ENCODE measurements at regions not wholly inside any gene's neighbourhood (a gene's known extent, or its start where the extent isn't known, plus 50 kb on each side); places are given as distances from the start of the nearest gene placed in this dataset.
"Not testable (repeated sequence)": the region's sequence is repeated elsewhere in the genome, so short reads cannot be mapped to it uniquely, and the experiment has no call there.

GRCh38 chr6:4486568-4487315 lies 289.5 kb upstream of the CDYL start:
- H3K9me3 Mint-ChIP-seq (ENCODE audit: insufficient read depth): peaks cover 10% of the 10 kb centered on the region
- no peaks in the 10 kb centered on the region for H3K4me1 Mint-ChIP-seq (ENCODE audit: low read depth)
- ChIA-PET POLR2A (no interaction called here), CTCF (no interaction called here)
- H3K36me3 Mint-ChIP-seq (ENCODE audit: low read depth): no peaks in the 10 kb centered on the region
- H3K27ac Mint-ChIP-seq: no peak overlapping the region
- DNase-seq: no peak
- no peak for ATAC-seq
- H3K4me3 Mint-ChIP-seq: no peak overlapping the region
- H3K27me3 Mint-ChIP-seq (ENCODE audit: low read depth): no peaks in the 10 kb centered on the region

- H3K4me1 Mint-ChIP-seq (ENCODE audit: low read depth): no peaks in the 10 kb centered on the region
- ChIA-PET CTCF (no interaction called here), POLR2A (no interaction called here)
- peaks cover 8% of the 10 kb centered on the region for H3K9me3 Mint-ChIP-seq (ENCODE audit: insufficient read depth)
- no peaks in the 10 kb centered on the region for H3K36me3 Mint-ChIP-seq (ENCODE audit: low read depth)
- no peak for ATAC-seq
- no peaks in the 10 kb centered on the region for H3K27me3 Mint-ChIP-seq (ENCODE audit: low read depth)
- H3K4me3 Mint-ChIP-seq: no peak overlapping the region
- no peak overlapping the region for H3K27ac Mint-ChIP-seq
- no peak for DNase-seq
Measured at GRCh38 chr6:4485735-4486134, 290.5 kb upstream of the CDYL start.

- ChIA-PET CTCF (no interaction called here), POLR2A (no interaction called here)
- DNase-seq: no peak
- H3K9me3 Mint-ChIP-seq (ENCODE audit: insufficient read depth): no peaks in the 10 kb centered on the region
- no peaks in the 10 kb centered on the region for H3K27me3 Mint-ChIP-seq (ENCODE audit: low read depth)
- no peaks in the 10 kb centered on the region for H3K36me3 Mint-ChIP-seq (ENCODE audit: low read depth)
- no peaks in the 10 kb centered on the region for H3K4me1 Mint-ChIP-seq (ENCODE audit: low read depth)
- no peak for ATAC-seq
- H3K27ac Mint-ChIP-seq: no peak overlapping the region
- no peak overlapping the region for H3K4me3 Mint-ChIP-seq
Measured at GRCh38 chr6:4482461-4482860, 293.7 kb upstream of the CDYL start.

DNA sequence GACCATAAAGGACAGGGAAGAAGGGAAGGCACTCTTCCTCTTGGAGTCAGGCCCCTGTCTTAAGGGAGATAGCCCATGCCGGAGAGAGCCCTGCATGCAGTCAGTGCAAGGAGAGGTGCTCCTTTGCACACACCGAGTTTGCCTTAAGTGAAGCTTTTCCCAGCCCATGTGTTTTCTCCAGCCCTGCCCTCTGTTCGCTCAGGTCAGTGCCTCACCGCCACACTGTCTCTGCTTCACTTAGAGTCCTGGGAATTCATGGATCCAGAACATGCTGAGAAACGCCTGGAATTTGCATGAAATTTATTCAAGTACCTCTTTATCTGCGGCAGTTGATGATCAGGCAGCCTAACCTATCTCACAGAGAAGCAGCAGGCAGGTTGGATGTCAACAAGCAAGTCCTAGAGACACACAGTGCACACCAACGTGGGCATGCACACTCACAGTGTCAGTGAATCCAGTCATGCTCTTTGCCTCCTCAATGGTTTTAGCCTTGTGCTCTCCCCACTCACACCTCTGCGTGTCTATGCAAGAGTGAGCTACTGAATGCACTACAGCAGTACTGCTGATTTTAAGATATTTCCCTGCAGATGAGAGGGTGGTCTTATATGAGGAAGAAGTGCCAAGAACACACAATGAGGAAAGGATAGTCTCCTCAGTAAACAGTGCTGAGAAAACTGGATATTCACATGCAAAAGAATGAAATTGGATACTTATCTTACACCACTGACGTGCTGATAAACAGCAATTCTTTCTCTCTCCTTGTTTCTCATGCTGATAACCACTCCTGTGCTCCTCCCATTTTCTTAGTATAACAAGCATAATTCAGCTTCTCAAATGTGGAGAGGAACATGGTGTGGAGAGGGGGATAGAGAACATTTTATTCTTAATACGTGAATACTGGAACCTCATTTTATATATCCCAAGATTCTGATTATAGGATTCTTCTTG lies 295.1 kb upstream of the CDYL start:
- DNase-seq (no peak), ATAC-seq (no peak)
- POLR2A ChIA-PET: no interaction called here
- CTCF ChIA-PET: no interaction called here
- no peak overlapping the region for H3K27ac Mint-ChIP-seq
- H3K9me3 Mint-ChIP-seq (ENCODE audit: insufficient read depth): no peaks in the 10 kb centered on the region
- no peak overlapping the region for H3K4me3 Mint-ChIP-seq
- no peaks in the 10 kb centered on the region for H3K4me1 Mint-ChIP-seq (ENCODE audit: low read depth)
- peaks cover 5% of the 10 kb centered on the region for H3K27me3 Mint-ChIP-seq (ENCODE audit: low read depth)
- H3K36me3 Mint-ChIP-seq (ENCODE audit: low read depth): no peaks in the 10 kb centered on the region

DNA sequence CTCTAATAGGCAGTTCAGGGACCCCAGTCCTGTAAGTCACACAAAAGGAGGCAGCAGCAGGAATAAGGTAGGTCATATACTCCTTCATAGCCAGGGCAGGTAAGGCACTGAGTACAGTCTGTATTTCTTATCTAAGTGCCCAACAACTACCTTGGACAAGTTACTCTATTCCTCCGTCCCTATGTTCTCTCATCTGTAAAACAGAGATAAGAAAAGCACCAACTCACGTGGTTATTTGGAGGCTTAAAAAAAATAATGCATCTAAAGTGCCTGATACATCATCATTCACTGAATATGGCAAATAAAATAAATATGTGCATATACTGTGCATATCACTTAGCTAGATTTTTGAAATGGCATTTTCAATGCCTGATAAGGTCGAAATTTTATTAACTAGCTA lies 298.1 kb upstream of the CDYL start:
- POLR2A ChIA-PET: no interaction called here

DNA sequence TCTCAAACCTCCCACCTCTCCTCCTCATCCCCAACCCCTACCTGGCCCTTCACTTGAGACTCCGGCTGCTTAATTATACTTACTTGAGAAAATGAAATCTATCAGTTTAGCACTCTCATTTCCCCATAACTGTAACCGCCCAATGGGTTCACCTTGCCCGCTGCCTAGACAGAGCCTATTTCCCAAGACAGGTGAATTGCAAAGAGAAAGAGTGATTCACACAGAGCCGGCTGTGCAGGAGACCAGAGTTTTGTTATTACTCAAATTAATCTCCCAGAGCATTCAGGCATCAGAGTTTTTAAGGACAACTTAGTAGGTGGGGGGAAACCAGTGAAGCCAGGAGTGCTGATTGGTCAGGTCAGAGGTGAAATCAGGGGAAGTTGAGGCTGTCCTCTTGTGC lies 301.4 kb upstream of the CDYL start:
- Mint-ChIP-seq H3K27ac (no peak overlapping the region), H3K27me3 (ENCODE audit: low read depth) (peaks cover 5% of the 10 kb centered on the region), H3K4me3 (no peak overlapping the region), H3K4me1 (ENCODE audit: low read depth) (no peaks in the 10 kb centered on the region), H3K36me3 (ENCODE audit: low read depth) (no peaks in the 10 kb centered on the region), H3K9me3 (ENCODE audit: insufficient read depth) (peaks cover 5% of the 10 kb centered on the region)
- ATAC-seq (no peak), DNase-seq (no peak)
- POLR2A ChIA-PET: no interaction called here
- CTCF ChIA-PET: no interaction called here

More for the DNA sequence above, 298.1 kb upstream of the CDYL start:
- CTCF ChIA-PET: no interaction called here
- ATAC-seq (no peak), DNase-seq (no peak)
- Mint-ChIP-seq H3K9me3 (ENCODE audit: insufficient read depth) (no peaks in the 10 kb centered on the region), H3K4me1 (ENCODE audit: low read depth) (no peaks in the 10 kb centered on the region), H3K36me3 (ENCODE audit: low read depth) (no peaks in the 10 kb centered on the region), H3K27me3 (ENCODE audit: low read depth) (peaks cover 5% of the 10 kb centered on the region), H3K27ac (no peak overlapping the region), H3K4me3 (no peak overlapping the region)

- no peak for DNase-seq
- no peaks in the 10 kb centered on the region for H3K4me1 Mint-ChIP-seq (ENCODE audit: low read depth)
- no peaks in the 10 kb centered on the region for H3K36me3 Mint-ChIP-seq (ENCODE audit: low read depth)
- H3K27me3 Mint-ChIP-seq (ENCODE audit: low read depth): peaks cover 5% of the 10 kb centered on the region
- no peak overlapping the region for H3K27ac Mint-ChIP-seq
- POLR2A ChIA-PET: no interaction called here
- no peak for ATAC-seq
- peaks cover 5% of the 10 kb centered on the region for H3K9me3 Mint-ChIP-seq (ENCODE audit: insufficient read depth)
- CTCF ChIA-PET: no interaction called here
- no peak overlapping the region for H3K4me3 Mint-ChIP-seq
Measured at GRCh38 chr6:4472969-4473642, 303.1 kb upstream of the CDYL start.

DNA sequence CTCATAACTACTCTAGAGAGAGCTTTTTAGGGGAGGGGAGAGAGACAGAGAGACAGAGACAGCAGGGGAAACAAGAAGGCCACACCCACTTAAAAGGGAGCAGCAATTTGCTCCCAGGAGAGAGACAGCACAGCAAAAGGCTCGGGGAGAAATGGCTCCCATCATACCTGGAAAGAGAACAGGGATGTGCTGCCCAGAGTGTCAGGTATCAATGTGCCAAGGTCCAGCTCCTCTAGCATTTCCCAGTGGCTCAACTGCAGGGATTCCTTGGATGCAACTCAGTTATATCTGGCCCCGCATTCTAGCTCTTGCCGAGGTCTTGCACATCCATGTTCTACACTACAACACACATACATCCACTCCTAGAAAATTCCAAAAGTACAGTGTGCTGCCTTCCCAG lies 304.0 kb upstream of the CDYL start:
- Mint-ChIP-seq H3K36me3 (ENCODE audit: low read depth) (no peaks in the 10 kb centered on the region), H3K4me3 (no peak overlapping the region), H3K27ac (no peak overlapping the region), H3K27me3 (ENCODE audit: low read depth) (peaks cover 5% of the 10 kb centered on the region), H3K9me3 (ENCODE audit: insufficient read depth) (peaks cover 5% of the 10 kb centered on the region), H3K4me1 (ENCODE audit: low read depth) (no peaks in the 10 kb centered on the region)
- ATAC-seq (no peak), DNase-seq (no peak)
- ChIA-PET CTCF (no interaction called here), POLR2A (no interaction called here)

DNA sequence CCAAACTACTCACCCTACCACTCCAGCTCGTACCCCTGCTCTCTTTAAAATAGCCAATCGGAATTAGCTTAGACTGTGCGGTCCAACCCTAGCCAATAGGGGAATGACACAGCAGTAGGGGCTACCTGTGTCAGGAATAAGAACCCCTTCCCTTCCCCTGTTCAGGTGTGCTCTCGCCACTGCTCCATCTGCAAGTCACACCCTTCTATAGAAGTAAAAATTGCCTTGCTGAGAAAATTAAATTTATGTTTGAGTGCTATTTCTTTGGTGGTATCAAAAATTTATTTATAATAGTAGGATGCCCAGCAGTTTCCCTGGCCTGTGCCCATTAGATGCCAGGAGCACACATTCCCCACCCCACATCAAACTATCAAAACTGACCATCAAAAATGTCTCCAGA lies 304.7 kb upstream of the CDYL start:
- H3K27me3 Mint-ChIP-seq (ENCODE audit: low read depth); ATAC-seq; H3K9me3 Mint-ChIP-seq (ENCODE audit: insufficient read depth); H3K36me3 Mint-ChIP-seq (ENCODE audit: low read depth); POLR2A ChIA-PET; H3K4me3 Mint-ChIP-seq; H3K27ac Mint-ChIP-seq; CTCF ChIA-PET; H3K4me1 Mint-ChIP-seq (ENCODE audit: low read depth); DNase-seq: not testable (repeated sequence)

DNA sequence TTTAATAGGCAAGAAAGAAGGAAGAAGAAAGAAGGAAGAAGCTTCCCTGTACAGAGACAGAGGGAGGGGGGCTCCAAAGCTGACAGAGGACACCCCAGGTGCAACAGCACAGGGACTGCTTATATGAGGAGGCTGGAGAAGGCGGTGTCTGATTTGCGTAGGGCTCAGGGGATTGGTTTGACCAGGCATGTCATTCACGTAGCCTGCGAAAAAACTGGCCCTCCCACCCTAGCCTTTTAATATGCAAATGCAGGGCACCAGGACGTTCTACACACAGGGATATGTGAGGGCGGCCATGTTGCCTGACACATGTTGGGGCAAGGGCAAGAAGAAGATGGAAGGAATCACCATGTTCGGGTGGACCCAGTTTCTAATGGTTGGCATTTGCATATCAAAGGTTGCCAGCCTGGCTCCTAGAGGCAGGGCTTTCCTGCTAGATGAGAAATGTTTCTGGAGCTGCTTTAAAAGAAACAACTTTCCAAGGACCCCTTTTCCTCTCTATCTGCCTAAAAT lies 305.4 kb upstream of the CDYL start:
- POLR2A ChIA-PET: no interaction called here
- Mint-ChIP-seq H3K4me1 (ENCODE audit: low read depth) (no peaks in the 10 kb centered on the region), H3K4me3 (no peak overlapping the region), H3K27ac (no peak overlapping the region), H3K27me3 (ENCODE audit: low read depth) (no peaks in the 10 kb centered on the region), H3K9me3 (ENCODE audit: insufficient read depth) (peaks cover 5% of the 10 kb centered on the region), H3K36me3 (ENCODE audit: low read depth) (no peaks in the 10 kb centered on the region)
- ATAC-seq (no peak), DNase-seq (no peak)
- CTCF ChIA-PET: no interaction called here

DNA sequence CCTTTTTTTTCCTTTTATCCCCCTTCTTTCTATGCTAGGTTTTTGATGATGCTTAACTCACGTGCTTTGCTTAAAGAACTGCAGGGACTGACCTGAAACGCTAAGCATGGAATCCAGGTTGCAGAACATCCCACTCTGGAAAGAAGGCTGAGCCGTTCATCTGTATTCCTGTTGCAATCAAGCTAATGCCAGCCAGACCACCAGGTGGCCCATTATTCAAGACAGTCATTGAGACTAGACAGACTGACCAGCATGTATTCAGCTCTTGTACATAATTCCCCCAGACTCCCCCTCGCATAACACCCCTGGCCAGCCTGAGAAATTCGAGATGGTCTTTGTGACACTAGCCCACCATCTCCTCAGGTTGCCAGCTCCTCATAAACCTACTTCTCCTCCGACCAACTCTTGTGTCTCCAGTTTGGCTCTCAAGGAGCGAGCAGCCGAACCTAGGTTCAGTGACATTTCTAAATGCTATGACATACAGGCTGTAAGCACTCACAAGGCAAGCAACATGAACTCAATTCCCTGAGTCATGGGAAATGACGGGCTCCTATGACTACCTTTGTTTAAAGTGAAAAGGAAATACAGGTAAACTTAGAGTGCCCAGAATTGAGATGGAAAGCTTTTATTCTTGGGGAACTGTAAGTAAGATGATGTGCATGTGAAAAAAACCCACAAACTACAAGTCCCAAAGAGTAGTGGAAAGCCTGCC lies 309.3 kb upstream of the CDYL start:
- peaks cover 5% of the 10 kb centered on the region for H3K9me3 Mint-ChIP-seq (ENCODE audit: insufficient read depth)
- H3K27ac Mint-ChIP-seq: no peak overlapping the region
- H3K36me3 Mint-ChIP-seq (ENCODE audit: low read depth): no peaks in the 10 kb centered on the region
- POLR2A ChIA-PET: no interaction called here
- DNase-seq (no peak), ATAC-seq (no peak)
- CTCF ChIA-PET: no interaction called here
- no peak overlapping the region for H3K4me3 Mint-ChIP-seq
- H3K27me3 Mint-ChIP-seq (ENCODE audit: low read depth): no peaks in the 10 kb centered on the region
- H3K4me1 Mint-ChIP-seq (ENCODE audit: low read depth): no peaks in the 10 kb centered on the region

DNA sequence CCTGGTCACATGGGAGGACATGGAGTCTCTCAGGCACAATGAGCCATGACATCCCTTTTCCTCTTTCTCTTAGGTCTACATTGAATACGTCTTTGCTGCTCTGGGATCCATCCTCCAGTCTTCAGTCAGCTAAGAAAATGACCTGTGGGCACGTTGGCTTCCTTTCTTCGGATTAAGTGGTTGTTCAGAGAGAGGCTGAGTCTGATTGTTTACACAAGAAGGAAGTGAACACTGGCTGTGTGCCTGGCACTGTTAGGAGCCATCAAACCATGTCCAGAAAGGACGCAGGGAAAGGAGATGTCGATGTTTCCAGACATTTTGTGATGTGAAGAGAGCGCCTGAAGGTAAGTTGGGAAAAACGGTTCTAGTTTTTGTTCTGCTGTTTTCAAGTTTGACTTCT lies 309.9 kb upstream of the CDYL start:
- Mint-ChIP-seq H3K4me1 (ENCODE audit: low read depth) (no peaks in the 10 kb centered on the region), H3K4me3 (no peak overlapping the region), H3K36me3 (ENCODE audit: low read depth) (no peaks in the 10 kb centered on the region), H3K9me3 (ENCODE audit: insufficient read depth) (peaks cover 5% of the 10 kb centered on the region), H3K27me3 (ENCODE audit: low read depth) (no peaks in the 10 kb centered on the region), H3K27ac (no peak overlapping the region)
- DNase-seq: no peak
- ATAC-seq: no peak
- ChIA-PET POLR2A (no interaction called here), CTCF (no interaction called here)
